SK-N-SH treated with all-trans-retinoic acid at 6 μM for 48 hours (cell line): ENCODE measurements at regions not wholly inside any gene's neighbourhood (a gene's known extent, or its start where the extent isn't known, plus 50 kb on each side); places are given as distances from the start of the nearest gene placed in this dataset.

Experiments used
- ATAC-seq: fragments of 200-7000 bp; cut with Tn5 transposase; 3 replicates; pipeline ENCODE4 v1.9.1; 2020; ENCODE audit warnings: mild to moderate bottlenecking, moderate library complexity
- ARNTL ChIP-seq: fragments of 450-650 bp; formaldehyde crosslinking; IDR thresholded peaks from 2 replicates; pipeline ENCODE4 v1.5.0; 2020; ENCODE audit warnings: low read depth, mild to moderate bottlenecking, moderate library complexity, borderline replicate concordance
- BACH2 ChIP-seq: fragments of 250-450 bp; sonication (Bioruptor Pico); IDR thresholded peaks from 2 replicates; pipeline ENCODE4 v1.9.0; 2021; ENCODE audit warnings: mild to moderate bottlenecking, borderline replicate concordance
- CREB5 ChIP-seq: fragments of 250-450 bp; sonication (Bioruptor Pico); IDR thresholded peaks from 2 replicates; pipeline ENCODE4 v1.5.1; 2020; ENCODE audit warnings: low read depth, mild to moderate bottlenecking, moderate library complexity
- CSDC2 ChIP-seq: fragments of 250-450 bp; sonication (Bioruptor Pico); IDR thresholded peaks from 2 replicates; pipeline ENCODE4 v1.5.0; 2020; ENCODE audit warnings: mild to moderate bottlenecking, moderate library complexity
- CSRNP3 ChIP-seq: fragments of 250-450 bp; sonication (Bioruptor Pico); IDR thresholded peaks from 2 replicates; pipeline ENCODE4 v1.5.1; 2021; ENCODE audit warnings: mild to moderate bottlenecking, moderate library complexity
- GLIS3 ChIP-seq: fragments of 250-450 bp; sonication (Bioruptor Pico); IDR thresholded peaks from 2 replicates; pipeline ENCODE4 v1.5.0; 2020; ENCODE audit warnings: mild to moderate bottlenecking, moderate library complexity
- ISL1 ChIP-seq: fragments of 250-450 bp; sonication (Bioruptor Pico); IDR thresholded peaks from 2 replicates; pipeline ENCODE4 v2.1.2; 2022; ENCODE audit warnings: mild to moderate bottlenecking, moderate library complexity
- OSR1 ChIP-seq: fragments of 250-450 bp; sonication (Bioruptor Pico); IDR thresholded peaks from 2 replicates; pipeline ENCODE4 v1.8.0; 2022; ENCODE audit warnings: moderate library complexity, mild to moderate bottlenecking, inconsistent platforms
- PATZ1 ChIP-seq: fragments of 250-450 bp; sonication (Bioruptor Pico); IDR thresholded peaks from 2 replicates; pipeline ENCODE4 v1.8.0; 2020; ENCODE audit warnings: mild to moderate bottlenecking, moderate library complexity, borderline replicate concordance
- POU6F1 ChIP-seq: fragments of 250-450 bp; sonication (Bioruptor Pico); IDR thresholded peaks from 2 replicates; pipeline ENCODE4 v1.8.0; 2021; ENCODE audit warnings: low read depth, mild to moderate bottlenecking, moderate library complexity, borderline replicate concordance
- PPARA ChIP-seq: fragments of 250-450 bp; sonication (Bioruptor Pico); IDR thresholded peaks from 2 replicates; pipeline ENCODE4 v1.5.0; 2020; ENCODE audit warnings: mild to moderate bottlenecking, borderline replicate concordance
- RARB ChIP-seq: fragments of 250-450 bp; sonication (Bioruptor Pico); IDR thresholded peaks from 2 replicates; pipeline ENCODE4 v1.8.0; 2021; ENCODE audit warnings: mild to moderate bottlenecking, moderate library complexity
- SNAI2 ChIP-seq: fragments of 250-450 bp; sonication (Bioruptor Pico); IDR thresholded peaks from 2 replicates; pipeline ENCODE4 v1.5.0; 2020; ENCODE audit warnings: mild to moderate bottlenecking, moderate library complexity
- TOX ChIP-seq: fragments of 250-450 bp; sonication (Bioruptor Pico); IDR thresholded peaks from 2 replicates; pipeline ENCODE4 v1.8.0; 2021; ENCODE audit warnings: mild to moderate bottlenecking, moderate library complexity, borderline replicate concordance
- TSHZ2 ChIP-seq: fragments of 250-450 bp; sonication (Bioruptor Pico); IDR thresholded peaks from 2 replicates; pipeline ENCODE4 v1.5.0; 2020; ENCODE audit warnings: mild to moderate bottlenecking, moderate library complexity
- ZC3H10 ChIP-seq: fragments of 250-450 bp; sonication (Bioruptor Pico); IDR thresholded peaks from 2 replicates; pipeline ENCODE4 v1.5.1; 2021; ENCODE audit warnings: mild to moderate bottlenecking, moderate library complexity
- ZFP3 ChIP-seq: fragments of 250-450 bp; sonication (Bioruptor Pico); IDR thresholded peaks from 2 replicates; pipeline ENCODE4 v1.5.0; 2020; ENCODE audit warnings: mild to moderate bottlenecking, moderate library complexity
- ZFP30 ChIP-seq: fragments of 450-650 bp; formaldehyde crosslinking; IDR thresholded peaks from 2 replicates; pipeline ENCODE4 v1.5.0; 2022; ENCODE audit warnings: mild to moderate bottlenecking, moderate library complexity
- ZNF565 ChIP-seq: fragments of 450-650 bp; formaldehyde crosslinking; conservative IDR thresholded peaks from 2 replicates; pipeline ENCODE4 v1.5.0; 2020; ENCODE audit warnings: low read depth, mild to moderate bottlenecking, moderate library complexity
- ZNF70 ChIP-seq: fragments of 450-650 bp; formaldehyde crosslinking; IDR thresholded peaks from 2 replicates; pipeline ENCODE4 v1.5.0; 2020; ENCODE audit warnings: mild to moderate bottlenecking, moderate library complexity
- ZNF8 ChIP-seq: fragments of 450-650 bp; formaldehyde crosslinking; IDR thresholded peaks from 2 replicates; pipeline ENCODE4 v1.5.0; 2020; ENCODE audit warnings: mild to moderate bottlenecking, moderate library complexity

GRCh38 chr2:46835520-46835919 lies 80.1 kb downstream of the MCFD2 start:
- ATAC-seq, result no peak
- TF ChIP-seq PPARA (no peak), GLIS3 (CRISPR knock-in tag) (no peak), TOX (CRISPR knock-in tag) (no peak), BACH2 (CRISPR knock-in tag) (no peak), PATZ1 (no peak), TSHZ2 (CRISPR knock-in tag) (no peak), ZFP30 (CRISPR knock-in tag) (no peak), ZNF70 (CRISPR knock-in tag) (no peak), CSDC2 (CRISPR knock-in tag) (no peak), ARNTL (no peak), POU6F1 (CRISPR knock-in tag) (no peak), ZNF8 (CRISPR knock-in tag) (no peak), ZFP3 (no peak), CSRNP3 (CRISPR knock-in tag) (no peak), ZC3H10 (CRISPR knock-in tag) (no peak), OSR1 (CRISPR knock-in tag) (no peak), ZNF565 (no peak), ISL1 (CRISPR knock-in tag) (no peak), CREB5 (no peak), SNAI2 (CRISPR knock-in tag) (no peak)

- TF ChIP-seq ZFP3 (no peak), ZNF565 (no peak), TOX (CRISPR knock-in tag) (no peak), SNAI2 (CRISPR knock-in tag) (no peak), ZFP30 (CRISPR knock-in tag) (no peak), GLIS3 (CRISPR knock-in tag) (no peak), ARNTL (no peak), RARB (CRISPR knock-in tag) (no peak), BACH2 (CRISPR knock-in tag) (no peak), TSHZ2 (CRISPR knock-in tag) (no peak), POU6F1 (CRISPR knock-in tag) (no peak)
- no peak for ATAC-seq
Measured at GRCh38 chr2:46832543-46832942, 83.1 kb downstream of the MCFD2 start.
